Left ventricle myocardium superior (tissue), 1 donor: ENCODE measurements at regions not wholly inside any gene's neighbourhood (a gene's known extent, or its start where the extent isn't known, plus 50 kb on each side); places are given as distances from the start of the nearest gene placed in this dataset.

ENCODE experiments used
- ATAC-seq: fragments of 200-7000 bp; cut with Tn5 transposase; one replicate; pipeline ENCODE4 v1.9.1; 2020; ENCODE audit warnings: mild to moderate bottlenecking, moderate library complexity
- DNase-seq: peaks from one replicate; pipeline ENCODE4 v3.0.0-alpha.2; 2020
- intact Hi-C: fragments of 100-400 bp; cut with micrococcal nuclease; formaldehyde crosslinking; loops from one replicate; pipeline ENCODE4 v1.11.0; 2022
- donor health status: DM: no; HTN: yes; CAD: no; lungs with severe emphysema.

DNA sequence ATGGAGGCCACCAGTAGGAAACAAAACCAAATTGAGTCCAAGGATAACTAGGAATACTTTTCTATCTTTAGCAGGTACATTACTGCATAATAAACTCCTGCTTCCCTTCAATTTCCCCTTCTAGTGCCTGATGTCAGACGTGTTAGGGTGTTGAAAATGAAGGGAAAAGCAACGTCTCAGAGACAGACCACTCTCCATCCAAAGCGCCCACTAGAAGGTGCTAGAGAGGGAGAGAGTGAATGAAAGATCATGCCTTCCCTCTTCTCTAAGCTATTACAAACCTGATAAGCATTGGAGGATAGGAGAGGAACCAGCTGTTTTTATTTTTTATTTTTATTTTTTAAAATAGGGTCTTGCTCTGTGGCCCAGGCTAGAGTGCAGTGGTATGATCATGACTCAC is 64.1 kb downstream of the ZNF641 start:
- intact Hi-C loops: no loop called here
- ATAC-seq: peak; percentile 34
- DNase-seq: no peak

DNA sequence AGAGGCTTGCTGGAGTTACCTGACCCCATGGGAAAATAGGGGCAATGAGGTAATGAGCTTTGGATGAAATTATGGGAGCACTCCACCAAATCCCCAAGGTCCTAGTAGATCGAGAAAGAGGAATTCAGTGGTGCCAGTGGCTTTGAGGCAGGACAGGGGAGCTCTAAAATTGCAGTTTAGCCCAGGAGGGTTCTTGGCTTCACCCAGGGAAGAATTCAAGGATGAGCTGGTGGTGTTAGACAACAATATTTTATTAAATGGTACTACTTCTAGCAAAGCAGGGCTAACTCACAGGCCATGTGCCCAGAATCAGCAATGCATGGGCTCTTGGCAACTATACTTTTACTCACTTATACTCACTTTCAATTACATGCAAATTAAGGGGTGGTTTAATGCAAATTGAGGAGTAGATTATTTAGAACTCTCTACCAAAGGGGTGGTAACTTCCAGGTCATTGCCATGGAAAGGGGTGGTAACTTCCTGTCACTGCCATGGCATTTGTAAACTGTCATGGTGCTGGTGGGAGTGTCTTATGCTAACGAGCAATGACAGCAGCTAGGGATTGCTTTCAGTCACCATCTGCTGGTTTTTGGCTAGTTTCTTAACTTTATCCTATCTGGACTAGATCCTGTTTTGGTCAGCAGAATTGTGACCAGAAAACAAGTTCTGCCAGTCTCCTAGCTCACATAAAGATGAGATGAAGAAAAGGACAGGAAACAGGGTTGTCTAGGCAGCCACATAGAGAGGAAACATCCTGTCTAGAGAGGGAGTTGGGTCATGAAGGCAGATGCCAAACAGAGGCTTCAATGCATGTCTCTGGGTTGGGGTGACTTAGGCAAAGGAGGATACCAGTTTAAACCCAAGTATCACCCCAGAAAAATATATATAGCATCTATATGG is 64.7 kb downstream of the ZNF641 start:
- intact Hi-C loops: no loop called here
- DNase-seq (no peak), ATAC-seq (no peak)

DNA sequence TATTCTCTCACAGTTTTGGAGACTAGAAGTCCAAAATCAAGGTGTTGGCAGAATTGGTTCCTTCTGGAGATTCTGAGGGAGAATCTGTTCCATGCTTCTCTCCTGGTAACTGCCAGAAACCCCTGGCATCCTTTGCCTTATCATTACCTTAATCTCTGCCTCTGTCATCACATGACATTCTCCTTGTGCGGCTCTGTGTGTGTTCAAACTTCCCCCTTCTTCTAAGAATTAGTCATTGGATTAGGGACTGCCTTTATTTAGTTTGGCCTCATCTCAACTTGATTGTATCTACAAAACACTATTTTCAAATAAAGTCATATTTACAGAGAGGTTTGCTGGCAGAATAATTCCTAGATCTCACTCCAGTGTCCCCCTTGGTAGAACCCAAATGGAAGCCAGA is 68.9 kb downstream of the ZNF641 start:
- ATAC-seq (no peak), DNase-seq (no peak)
- intact Hi-C loops: no loop called here

DNA sequence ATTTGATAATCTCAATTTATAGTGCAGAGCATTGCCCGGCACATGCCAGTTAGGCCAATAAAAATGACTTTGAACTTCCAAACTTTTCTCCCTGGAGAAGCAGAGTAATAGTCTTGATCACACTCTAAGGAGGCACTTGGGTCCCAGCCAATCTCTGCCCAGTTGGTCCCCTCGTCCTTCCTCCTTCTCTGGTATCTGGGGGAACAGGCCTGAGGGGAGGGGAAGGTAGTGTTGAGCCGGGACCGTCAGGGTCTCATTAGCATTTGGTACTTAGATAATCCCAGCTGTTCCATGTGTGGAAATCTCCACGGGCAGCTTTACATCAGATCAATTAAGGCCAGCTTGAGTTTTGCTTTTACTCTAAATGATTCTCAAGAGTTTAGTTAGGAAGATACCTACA is 70.1 kb downstream of the ZNF641 start:
- ATAC-seq (no peak), DNase-seq (no peak)
- intact Hi-C loops: no loop called here

DNA sequence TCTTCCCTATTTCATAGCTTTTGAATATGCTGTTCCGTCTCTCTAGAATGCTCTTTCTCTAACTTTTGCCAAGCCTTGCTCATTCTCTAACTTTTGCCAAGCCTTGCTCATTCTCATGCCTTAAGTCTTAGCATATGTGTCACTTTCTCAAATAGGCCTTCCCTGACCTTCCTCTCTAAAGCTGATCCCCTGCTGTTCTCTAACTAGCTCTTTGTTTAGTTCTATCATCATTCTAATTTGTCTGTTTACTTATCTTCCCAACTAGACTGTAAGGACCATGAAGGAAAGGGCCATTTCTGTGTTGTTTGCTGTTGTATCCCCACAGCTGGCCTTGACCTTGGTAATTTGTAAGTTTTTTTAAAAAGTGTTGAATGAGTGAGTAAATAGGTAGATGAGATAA is 71.1 kb downstream of the ZNF641 start:
- no peak for ATAC-seq
- intact Hi-C loops: no loop called here
- DNase-seq: no peak

DNA sequence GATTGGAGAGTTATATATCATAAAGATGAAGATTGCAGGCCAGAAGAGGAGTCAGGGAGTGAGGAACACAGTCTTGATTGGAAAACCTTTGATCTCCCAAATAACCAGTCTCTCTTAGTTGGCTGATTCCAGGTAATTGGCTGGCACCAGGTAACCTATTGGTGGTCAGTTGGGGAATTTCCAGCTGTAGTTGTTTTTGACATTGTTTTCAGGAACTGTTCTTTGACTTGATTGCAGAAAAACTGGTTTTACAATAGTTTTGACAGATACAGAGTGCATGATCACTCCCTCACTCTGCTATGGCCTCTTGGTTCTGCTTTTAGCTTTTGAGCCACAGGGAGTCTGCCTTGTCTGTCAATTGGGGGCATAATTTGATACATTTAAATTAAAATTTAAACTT is 71.6 kb downstream of the ZNF641 start:
- no peak for DNase-seq
- ATAC-seq: no peak
- intact Hi-C loops: no loop called here

DNA sequence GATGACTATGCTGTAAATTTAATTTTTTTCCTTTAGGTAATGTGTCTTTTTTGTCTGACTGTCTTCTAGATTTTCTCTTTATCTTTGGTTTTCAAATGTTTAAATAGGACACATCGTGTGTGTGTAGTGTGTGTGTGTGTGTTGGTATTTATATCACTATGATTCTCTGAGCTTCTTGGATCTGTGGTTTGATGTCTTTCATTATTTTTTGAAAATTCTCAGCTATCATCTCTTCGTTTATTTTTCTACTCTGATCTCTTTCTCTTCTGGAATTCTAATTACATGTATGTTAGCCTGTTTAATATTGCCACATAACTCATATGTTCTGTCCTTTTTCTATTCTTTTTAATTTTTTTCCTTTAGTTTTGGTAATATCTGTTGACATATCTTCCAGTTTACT is 73.5 kb upstream of the OR10AD1 start:
- intact Hi-C loops: no loop called here
- ATAC-seq (no peak), DNase-seq (no peak)

DNA sequence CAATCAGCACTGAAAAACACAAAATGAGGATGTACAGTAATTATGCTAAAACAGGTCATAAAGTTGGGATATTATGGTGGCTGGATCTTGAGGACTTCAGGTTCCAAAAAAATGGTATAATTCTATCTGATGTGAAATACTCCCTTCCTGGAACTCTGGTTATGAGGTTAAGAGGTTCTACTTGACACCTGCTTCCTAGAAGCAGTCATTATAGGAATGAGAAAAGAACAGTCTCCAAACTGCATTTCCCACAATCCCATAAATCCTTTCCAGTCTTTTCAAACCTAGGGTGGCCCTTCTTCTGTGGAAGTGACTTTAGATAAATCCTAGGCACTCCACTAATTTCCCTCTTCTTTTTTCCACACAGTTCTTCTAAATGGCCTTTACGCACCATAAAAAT is 63.7 kb upstream of the OR10AD1 start:
- no peak for ATAC-seq
- intact Hi-C loops: no loop called here
- no peak for DNase-seq

DNA sequence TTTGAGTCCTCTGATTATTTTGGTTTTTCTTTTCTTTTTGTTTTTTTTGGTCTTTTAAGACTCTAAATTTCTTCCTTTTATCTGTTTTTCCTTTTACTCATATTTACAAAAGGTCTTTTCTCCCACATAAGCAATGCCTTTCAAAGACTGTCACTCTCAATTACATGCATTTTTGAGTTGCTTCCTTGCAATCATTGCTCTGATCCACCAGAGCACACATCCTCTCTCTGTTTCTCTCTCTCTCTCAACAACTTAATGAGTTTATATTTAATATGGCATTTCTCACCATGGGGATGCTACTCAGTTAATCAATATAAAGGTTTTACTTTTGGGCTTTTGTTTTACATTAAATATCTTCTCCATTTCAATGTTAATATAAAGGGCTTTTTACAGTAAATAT is 62.7 kb upstream of the OR10AD1 start:
- ATAC-seq (no peak), DNase-seq (no peak)
- intact Hi-C loops: no loop called here

DNA sequence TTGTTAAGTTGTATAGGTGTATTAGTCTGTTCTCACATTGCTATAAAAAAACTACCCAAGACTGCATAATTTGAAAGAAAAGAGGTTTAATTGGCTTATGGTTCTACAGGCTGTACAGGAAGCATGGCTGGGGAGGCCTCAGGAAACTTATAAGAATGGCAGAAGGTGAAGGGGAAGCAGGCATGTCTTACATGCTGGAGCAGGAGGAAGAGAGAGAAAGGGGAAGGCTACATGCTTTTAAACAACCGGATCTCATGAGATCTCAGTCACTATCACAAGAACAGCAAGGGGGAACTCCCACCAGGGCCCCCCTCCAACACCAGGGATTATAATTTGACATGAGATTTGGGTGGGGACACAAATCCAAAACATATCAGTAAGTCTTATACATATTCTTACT is 60.5 kb upstream of the OR10AD1 start:
- ATAC-seq: no peak
- DNase-seq: no peak
- intact Hi-C loops: no loop called here

DNA sequence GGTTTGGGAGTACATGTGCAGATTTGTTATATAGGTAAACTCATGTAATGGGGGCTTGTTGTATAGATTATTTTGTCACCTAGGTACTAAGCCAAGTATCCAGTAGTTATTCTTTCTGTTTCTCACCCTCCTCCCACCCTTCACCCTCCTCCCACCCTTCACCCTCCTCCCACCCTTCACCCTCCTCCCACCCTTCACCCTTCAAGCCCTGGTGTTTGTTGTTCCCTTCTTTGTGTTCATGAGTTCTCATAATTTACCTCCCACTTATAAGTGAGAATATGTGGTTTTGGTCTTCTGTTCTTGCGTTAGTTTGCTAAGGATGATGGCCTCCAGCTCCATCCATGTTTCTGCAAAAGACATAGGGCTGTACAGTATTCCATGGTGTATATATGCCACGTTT is 58.7 kb upstream of the OR10AD1 start:
- intact Hi-C loops: no loop called here
- DNase-seq: no peak
- ATAC-seq: no peak
